Stomach (tissue), 8 donors: ENCODE measurements at regions not wholly inside any gene's neighbourhood (a gene's known extent, or its start where the extent isn't known, plus 50 kb on each side); places are given as distances from the start of the nearest gene placed in this dataset.

ENCODE experiments used
- DNase-seq, 2 donors: peaks; one replicate each; pipeline versions ENCODE4 v3.0.0 to v3.0.0-alpha.2; 2013 to 2019
- H3K27ac ChIP-seq, 5 donors: fragments of 200-600 bp in 4 of 5; sonication (generic) in 4 of 5; one replicate each; pipeline ENCODE4 v1.5.1; 2013 to 2019; ENCODE audit warnings: mild to moderate bottlenecking in 1 of 5, moderate library complexity in 1 of 5
- H3K27me3 ChIP-seq, 3 donors: fragments of 200-600 bp; sonication (generic); one replicate each; pipeline ENCODE4 v1.5.1; 2017 to 2019; ENCODE audit warnings: mixed run types in 1 of 3
- H3K36me3 ChIP-seq, 4 donors: fragments of 200-600 bp; sonication (generic); 1 replicate in 3 of 4; 2 replicates in 1 of 4; pipeline ENCODE4 v1.5.1; 2016 to 2019
- H3K4me1 ChIP-seq, 4 donors: fragments of 200-600 bp; sonication (generic); one replicate each; pipeline ENCODE4 v1.5.1; 2016 to 2019
- H3K4me3 ChIP-seq, 4 donors: fragments of 200-600 bp; sonication (generic) in 3 of 4; one replicate each; pipeline ENCODE4 v1.5.1; 2016 to 2019; ENCODE audit warnings: mild to moderate bottlenecking in 1 of 4
- H3K9me3 ChIP-seq, 4 donors: fragments of 200-600 bp; sonication (generic); one replicate each; pipeline ENCODE4 v1.5.1; 2016 to 2019
- EP300 ChIP-seq: sonication (generic); formaldehyde crosslinking; IDR thresholded peaks from one replicate; pipeline ENCODE4 v1.6.1; 2017; ENCODE audit warnings: antibody characterized with exemption
- POLR2A ChIP-seq, 4 donors: fragments of 450-650 bp; IDR thresholded peaks; one replicate each; pipeline ENCODE4 v1.6.1; 2016; ENCODE audit warnings: antibody characterized with exemption in 4 of 4, control low read depth in 2 of 4, mild to moderate bottlenecking in 1 of 4, moderate library complexity in 1 of 4
- POLR2AphosphoS5 ChIP-seq, 3 donors: sonication (generic); formaldehyde crosslinking; IDR thresholded peaks; one replicate each; pipeline ENCODE4 v1.6.1; 2016; ENCODE audit warnings: antibody characterized with exemption in 3 of 3
- WGBS, 5 donors: extraction: QIAGEN DNeasy Blood & Tissue Kit in 3 of 5; methylation state at CpG; one replicate each; pipeline versions ENCODE4 v1.1.5 to v1.1.7; 2013 to 2018; 5-methylcytosine and 5-hydroxymethylcytosine counted together
- intact Hi-C: fragments of 100-400 bp; cut with DNase I; formaldehyde crosslinking; loops from one replicate; pipeline ENCODE4 v1.15.1; 2023; ENCODE audit warnings: low total_unique reads
- TF ChIP-seq, protein P1 (sequence below), 7 experiments: fragments of 450-650 bp in 4 of 7; fragments of 200-600 bp in 3 of 7; sonication (generic) in 3 of 7; IDR thresholded peaks; one replicate each; pipeline ENCODE4 v1.5.1; 2016 to 2019; ENCODE audit warnings: antibody characterized with exemption in 7 of 7, control low read depth in 2 of 7, mild to moderate bottlenecking in 1 of 7
- donor health status: healthy with polysubstance abuse.
- donor health status: Bipolar disorder and iron deficiency.
- donor health status: healthy.

DNA sequence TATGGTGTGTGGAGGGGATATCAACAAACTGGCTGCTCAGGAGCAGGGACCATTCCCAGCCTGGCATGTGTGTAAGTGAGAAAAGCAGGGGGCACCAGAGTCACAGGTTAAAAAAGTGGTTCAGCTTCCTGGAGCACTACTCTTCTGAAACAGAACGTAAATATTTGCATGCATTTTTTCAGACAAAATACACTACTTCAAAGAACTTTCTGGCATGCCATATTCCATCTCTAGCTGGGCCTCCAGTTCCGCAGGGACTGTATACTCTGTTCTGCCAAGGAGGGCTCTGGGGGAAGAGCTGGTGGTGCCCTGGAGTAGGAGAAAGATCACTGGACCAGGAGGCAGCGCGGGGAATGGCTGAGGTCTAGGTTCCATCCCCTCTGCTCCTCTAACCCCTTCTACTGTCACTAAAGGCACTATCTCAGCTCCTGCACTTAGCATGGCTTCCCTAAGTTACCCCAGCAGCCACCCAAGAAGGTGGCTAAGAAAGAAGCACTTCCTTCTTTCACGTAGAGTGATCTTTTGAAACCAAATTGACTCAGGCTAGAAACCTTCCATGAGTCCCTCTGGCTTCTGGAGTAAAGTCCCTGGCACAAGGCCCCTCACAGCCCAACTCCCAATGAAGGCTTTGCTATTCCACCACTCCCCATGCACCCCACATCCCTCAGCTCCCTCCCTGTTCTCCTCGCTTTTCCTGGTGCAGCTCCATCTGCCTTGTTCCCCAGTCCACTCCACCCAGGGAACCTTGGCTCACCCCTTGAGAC is 57.6 kb upstream of the CABLES1 start:
- no peaks in the 10 kb centered on the region for H3K9me3 ChIP-seq
- peaks cover 0 to 11% (median 0%) of the 10 kb centered on the region in 3 donors for H3K27me3 ChIP-seq
- intact Hi-C loops, result no loop called here
- peaks cover 0 to 28% (median 7%) of the 10 kb centered on the region in 4 donors for H3K4me1 ChIP-seq
- WGBS, 5 donors, result 72 to 79% (median 77%) methylated on average over 6 of the region's 6 CpGs
- no peaks in the 10 kb centered on the region for H3K36me3 ChIP-seq
- peak overlapping the region in 1 of 5 donors; percentile 28 for H3K27ac ChIP-seq
- DNase-seq, result peak; percentile 50 to 76
- TF ChIP-seq POLR2A (IDR thresholded peaks at IDR 0.05) (no peak), EP300 (no peak), POLR2AphosphoS5 (IDR thresholded peaks at IDR 0.05) (peak in 1 of 3 donors; percentile 8)
- TF ChIP-seq, protein P1, sequence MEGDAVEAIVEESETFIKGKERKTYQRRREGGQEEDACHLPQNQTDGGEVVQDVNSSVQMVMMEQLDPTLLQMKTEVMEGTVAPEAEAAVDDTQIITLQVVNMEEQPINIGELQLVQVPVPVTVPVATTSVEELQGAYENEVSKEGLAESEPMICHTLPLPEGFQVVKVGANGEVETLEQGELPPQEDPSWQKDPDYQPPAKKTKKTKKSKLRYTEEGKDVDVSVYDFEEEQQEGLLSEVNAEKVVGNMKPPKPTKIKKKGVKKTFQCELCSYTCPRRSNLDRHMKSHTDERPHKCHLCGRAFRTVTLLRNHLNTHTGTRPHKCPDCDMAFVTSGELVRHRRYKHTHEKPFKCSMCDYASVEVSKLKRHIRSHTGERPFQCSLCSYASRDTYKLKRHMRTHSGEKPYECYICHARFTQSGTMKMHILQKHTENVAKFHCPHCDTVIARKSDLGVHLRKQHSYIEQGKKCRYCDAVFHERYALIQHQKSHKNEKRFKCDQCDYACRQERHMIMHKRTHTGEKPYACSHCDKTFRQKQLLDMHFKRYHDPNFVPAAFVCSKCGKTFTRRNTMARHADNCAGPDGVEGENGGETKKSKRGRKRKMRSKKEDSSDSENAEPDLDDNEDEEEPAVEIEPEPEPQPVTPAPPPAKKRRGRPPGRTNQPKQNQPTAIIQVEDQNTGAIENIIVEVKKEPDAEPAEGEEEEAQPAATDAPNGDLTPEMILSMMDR (IDR thresholded peaks at IDR 0.05), result peak in 4 of 7 experiments; percentile 22 to 54 (median 32)
- no peak overlapping the region for H3K4me3 ChIP-seq

DNA sequence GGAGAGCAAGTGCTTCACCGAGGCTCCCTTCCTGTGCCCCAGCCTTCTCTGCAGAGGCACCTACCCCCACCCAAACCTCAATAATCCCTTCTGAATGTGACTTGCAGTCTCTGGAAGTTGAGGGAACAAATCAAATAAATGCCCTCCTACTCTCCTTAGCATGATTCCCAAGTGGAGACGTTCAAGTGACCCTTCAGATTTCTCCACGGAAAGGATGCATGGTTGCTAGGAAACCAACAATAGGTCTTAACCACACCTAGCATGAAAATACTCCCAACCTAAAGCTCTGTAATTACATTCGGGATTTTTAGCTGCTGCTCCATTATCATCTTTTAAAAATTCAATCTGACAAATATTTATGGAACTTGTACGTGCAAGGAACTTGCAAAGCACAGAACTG is 50.2 kb upstream of the CABLES1 start:
- TF ChIP-seq POLR2AphosphoS5 (IDR thresholded peaks at IDR 0.05) (no peak), EP300 (no peak), POLR2A (IDR thresholded peaks at IDR 0.05) (no peak)
- TF ChIP-seq, protein P1 (IDR thresholded peaks at IDR 0.05), result no peak

More for the DNA sequence above, 50.2 kb upstream of the CABLES1 start:
- WGBS, 5 donors, result 52 to 72% (median 56%) methylated on average over 5 of the region's 5 CpGs
- DNase-seq, result no peak
- H3K9me3 ChIP-seq, result no peaks in the 10 kb centered on the region
- H3K27ac ChIP-seq, result no peak overlapping the region
- intact Hi-C loops, result no loop called here
- H3K4me1 ChIP-seq, result no peaks in the 10 kb centered on the region
- H3K36me3 ChIP-seq, result no peaks in the 10 kb centered on the region
- H3K4me3 ChIP-seq, result no peak overlapping the region
- H3K27me3 ChIP-seq, result no peaks in the 10 kb centered on the region
